ENCODE measurements at regions not wholly inside any gene's neighbourhood (a gene's known extent, or its start where the extent isn't known, plus 50 kb on each side); places are given as distances from the start of the nearest gene placed in this dataset.

DNA sequence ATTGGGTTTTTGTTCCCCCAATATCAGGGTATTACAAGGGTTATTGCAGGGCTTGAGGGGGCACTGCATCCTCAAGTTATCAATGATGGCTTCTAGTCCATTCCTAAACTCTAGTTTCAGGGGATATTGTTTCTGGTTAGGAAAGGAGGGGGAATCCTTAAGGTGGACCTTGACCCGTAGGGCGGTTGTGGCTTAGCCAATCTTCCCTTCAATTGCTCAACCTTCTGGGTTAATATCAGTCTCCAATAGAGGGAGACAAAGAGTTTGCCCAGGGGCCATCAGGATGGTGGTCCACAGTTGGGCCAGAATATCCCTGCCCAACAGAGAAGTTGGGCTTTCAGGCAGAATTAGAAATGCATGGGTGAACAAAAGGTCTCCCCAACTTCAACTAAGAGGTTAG lies 214.9 kb downstream of the BCHE start:
- TF ChIP-seq, protein P1, sequence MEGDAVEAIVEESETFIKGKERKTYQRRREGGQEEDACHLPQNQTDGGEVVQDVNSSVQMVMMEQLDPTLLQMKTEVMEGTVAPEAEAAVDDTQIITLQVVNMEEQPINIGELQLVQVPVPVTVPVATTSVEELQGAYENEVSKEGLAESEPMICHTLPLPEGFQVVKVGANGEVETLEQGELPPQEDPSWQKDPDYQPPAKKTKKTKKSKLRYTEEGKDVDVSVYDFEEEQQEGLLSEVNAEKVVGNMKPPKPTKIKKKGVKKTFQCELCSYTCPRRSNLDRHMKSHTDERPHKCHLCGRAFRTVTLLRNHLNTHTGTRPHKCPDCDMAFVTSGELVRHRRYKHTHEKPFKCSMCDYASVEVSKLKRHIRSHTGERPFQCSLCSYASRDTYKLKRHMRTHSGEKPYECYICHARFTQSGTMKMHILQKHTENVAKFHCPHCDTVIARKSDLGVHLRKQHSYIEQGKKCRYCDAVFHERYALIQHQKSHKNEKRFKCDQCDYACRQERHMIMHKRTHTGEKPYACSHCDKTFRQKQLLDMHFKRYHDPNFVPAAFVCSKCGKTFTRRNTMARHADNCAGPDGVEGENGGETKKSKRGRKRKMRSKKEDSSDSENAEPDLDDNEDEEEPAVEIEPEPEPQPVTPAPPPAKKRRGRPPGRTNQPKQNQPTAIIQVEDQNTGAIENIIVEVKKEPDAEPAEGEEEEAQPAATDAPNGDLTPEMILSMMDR (IDR thresholded peaks at IDR 0.05) = no peak
- TF ChIP-seq POLR2A (IDR thresholded peaks at IDR 0.05) = no peak

Data from suprapubic skin (tissue), 3 donors.